Aorta (tissue), 5 donors: ENCODE measurements at regions not wholly inside any gene's neighbourhood (a gene's known extent, or its start where the extent isn't known, plus 50 kb on each side); places are given as distances from the start of the nearest gene placed in this dataset.
A peak's percentile ranks its signal among the peaks of the same experiment; 100 is the strongest.
"Not testable (repeated sequence)": the region's sequence is repeated elsewhere in the genome, so short reads cannot be mapped to it uniquely, and the experiment has no call there.

Experiments
- ATAC-seq: fragments of 200-7000 bp; cut with Tn5 transposase; one replicate; pipeline ENCODE4 v1.9.1; 2022; ENCODE audit warnings: moderate library complexity; ENCODE audit not compliant: low FRiP score
- DNase-seq, 2 donors: peaks; one replicate each; pipeline ENCODE4 v3.0.0-alpha.2; 2020
- H3K27ac ChIP-seq, 2 donors: one replicate each; pipeline ENCODE4 v1.5.1; 2013; ENCODE audit warnings: low read length in 2 of 2, mild to moderate bottlenecking in 2 of 2, moderate library complexity in 2 of 2, control low read depth in 1 of 2, inconsistent platforms in 1 of 2, low read depth in 1 of 2
- H3K27me3 ChIP-seq, 2 donors: one replicate each; pipeline ENCODE4 v1.6.1; 2013; ENCODE audit warnings: control low read depth in 1 of 2, low read length in 1 of 2, mild to moderate bottlenecking in 1 of 2, moderate library complexity in 1 of 2; ENCODE audit not compliant: insufficient read depth in 2 of 2, control insufficient read depth in 1 of 2
- H3K36me3 ChIP-seq, 2 donors: one replicate each; pipeline ENCODE4 v1.6.1; 2013; ENCODE audit warnings: control low read depth in 1 of 2, low read length in 1 of 2, mild to moderate bottlenecking in 1 of 2; ENCODE audit not compliant: insufficient read depth in 2 of 2, control insufficient read depth in 1 of 2
- H3K4me1 ChIP-seq, 2 donors: one replicate each; pipeline ENCODE4 v1.6.1; 2013; ENCODE audit warnings: low read length in 2 of 2, control low read depth in 1 of 2, mild to moderate bottlenecking in 1 of 2, moderate library complexity in 1 of 2; ENCODE audit not compliant: insufficient read depth in 2 of 2, control insufficient read depth in 1 of 2
- H3K4me3 ChIP-seq, 2 donors: one replicate each; pipeline ENCODE4 v1.5.1; 2013; ENCODE audit warnings: low read length in 2 of 2, control low read depth in 1 of 2, mild to moderate bottlenecking in 1 of 2
- H3K9me3 ChIP-seq: one replicate; pipeline ENCODE4 v1.6.1; 2013; ENCODE audit warnings: mild to moderate bottlenecking, low read length; ENCODE audit not compliant: control insufficient read depth
- WGBS, 2 donors: extraction: QIAGEN DNeasy Blood & Tissue Kit; methylation state at CpG; one replicate each; pipeline ENCODE4 v1.1.7; 2013; 5-methylcytosine and 5-hydroxymethylcytosine counted together
- intact Hi-C, 2 donors: fragments of 100-400 bp; cut with DNase I; formaldehyde crosslinking; loops; one replicate each; pipeline versions ENCODE4 v1.14.2 to v1.15.0; 2022
- donor health status: healthy with polysubstance abuse.
- donor health status: Bipolar disorder and iron deficiency.
- donor health status: DM: no; HTN: no; CAD: no.
- donor health status: DM: no; HTN: no; CAD: no.
- donor health status: DM: yes; HTN: yes; CAD: no.

DNA sequence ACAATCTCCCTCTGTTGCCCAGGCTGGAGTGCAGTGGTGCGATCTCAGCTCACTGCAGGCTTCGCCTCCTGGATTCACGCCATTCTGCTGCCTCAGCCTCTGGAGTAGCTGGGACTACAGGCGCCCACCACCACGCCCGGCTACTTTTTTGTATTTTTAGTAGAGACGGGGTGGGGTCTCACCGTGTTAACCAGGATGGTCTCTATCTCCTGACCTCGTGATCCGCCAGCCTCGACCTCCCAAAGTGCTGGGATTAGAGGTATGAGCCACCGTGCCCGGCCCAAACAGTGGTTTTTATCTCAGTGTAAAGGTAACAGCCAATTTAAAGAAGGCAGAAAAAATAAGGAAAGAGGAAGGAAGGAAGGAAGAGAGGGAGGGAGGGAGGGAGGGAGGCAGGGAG lies 288.5 kb upstream of the CDH19 start:
- WGBS, 2 donors, result 96 to 97% methylated on average over 13 of the region's 13 CpGs
- DNase-seq, intact Hi-C loops, ATAC-seq, H3K4me1 ChIP-seq, H3K4me3 ChIP-seq, H3K27me3 ChIP-seq, H3K36me3 ChIP-seq, H3K27ac ChIP-seq, H3K9me3 ChIP-seq: not testable (repeated sequence)

DNA sequence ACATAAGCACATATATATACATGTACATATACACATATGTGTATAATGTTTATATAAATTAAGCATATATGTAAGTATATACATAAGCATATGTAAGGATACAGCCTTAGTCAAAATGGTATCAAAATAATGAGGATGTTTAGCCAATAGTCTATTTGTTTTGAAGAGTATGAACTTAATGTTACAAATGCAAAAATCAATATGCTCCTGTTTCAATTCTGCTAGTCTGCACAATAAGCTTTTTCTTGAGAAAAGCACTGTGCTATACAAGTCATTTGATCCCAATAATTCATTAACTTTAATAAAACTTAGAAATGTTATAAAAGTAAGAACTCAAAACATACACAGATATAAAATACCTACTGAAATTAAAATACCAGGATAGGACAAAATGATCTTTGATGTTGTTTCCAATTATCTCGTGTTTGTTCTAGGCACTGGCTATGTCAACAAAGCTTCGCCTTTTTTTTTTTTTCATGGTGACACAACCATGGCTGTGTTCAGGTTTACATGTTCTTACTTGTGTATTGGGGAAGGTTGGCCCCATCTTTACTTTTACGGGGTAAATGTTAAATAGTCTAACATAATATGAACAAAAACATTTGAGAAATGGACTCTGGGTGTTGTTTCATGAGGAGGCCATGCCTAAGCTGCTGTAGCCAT lies 271.1 kb upstream of the CDH19 start:
- intact Hi-C loops, result no loop called here
- no peaks in the 10 kb centered on the region for H3K36me3 ChIP-seq
- no peaks in the 10 kb centered on the region for H3K4me1 ChIP-seq
- no peaks in the 10 kb centered on the region for H3K9me3 ChIP-seq
- H3K27me3 ChIP-seq, result no peaks in the 10 kb centered on the region
- DNase-seq, result no peak
- H3K27ac ChIP-seq, result no peak overlapping the region
- whole genome bisulfite sequencing, 2 donors, result 59 to 75% methylated on average over 3 of the region's 3 CpGs
- no peak overlapping the region for H3K4me3 ChIP-seq
- no peak for ATAC-seq

DNA sequence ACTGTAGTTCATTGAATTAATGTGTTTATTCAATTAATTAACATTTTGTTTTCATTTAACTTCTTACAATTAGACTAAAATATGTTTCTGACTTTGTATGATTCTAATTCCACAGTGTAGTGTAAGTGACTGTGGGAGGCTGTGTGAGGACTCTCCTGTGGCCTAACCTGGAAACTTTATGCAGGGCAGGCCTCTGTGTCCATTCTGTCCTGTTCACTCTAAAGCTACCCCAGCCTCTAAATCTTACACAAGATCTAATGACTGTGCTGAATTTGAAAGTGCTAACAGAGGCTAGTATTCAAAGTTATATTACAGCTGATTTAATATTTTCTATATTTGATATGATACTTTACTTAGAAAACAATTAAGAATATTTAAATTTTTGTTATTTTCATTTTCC lies 270.5 kb upstream of the CDH19 start:
- Histone ChIP-seq H3K27me3 (no peaks in the 10 kb centered on the region), H3K4me3 (no peak overlapping the region), H3K9me3 (no peaks in the 10 kb centered on the region), H3K27ac (no peak overlapping the region), H3K4me1 (no peaks in the 10 kb centered on the region), H3K36me3 (no peaks in the 10 kb centered on the region)
- DNase-seq, result no peak
- ATAC-seq, result no peak
- intact Hi-C loops, result no loop called here

DNA sequence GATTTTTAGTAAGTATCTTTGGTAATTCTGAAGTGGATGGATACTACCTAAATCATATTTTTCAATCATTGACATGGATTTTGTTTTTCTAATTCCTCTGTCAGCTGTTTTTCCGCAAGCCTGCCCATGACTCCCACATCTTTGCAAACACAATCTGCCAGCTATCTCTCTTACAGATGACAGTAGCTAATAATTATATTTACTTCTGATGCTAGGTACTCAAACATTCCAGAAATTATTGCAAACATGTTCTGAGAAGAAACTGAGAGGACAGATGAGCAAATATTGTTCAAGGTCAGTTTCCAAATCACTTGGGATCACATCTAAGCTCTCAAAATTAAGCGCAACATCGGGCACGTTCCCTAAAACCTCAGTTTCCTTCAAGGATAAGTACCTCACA lies 270.0 kb upstream of the CDH19 start:
- Histone ChIP-seq H3K4me3 (no peak overlapping the region), H3K27ac (no peak overlapping the region), H3K9me3 (no peaks in the 10 kb centered on the region), H3K36me3 (no peaks in the 10 kb centered on the region), H3K27me3 (no peaks in the 10 kb centered on the region), H3K4me1 (no peaks in the 10 kb centered on the region)
- ATAC-seq (no peak), DNase-seq (no peak)
- 75 to 81% methylated on average over 4 of the region's 4 CpGs for WGBS, 2 donors
- intact Hi-C loops, result no loop called here

DNA sequence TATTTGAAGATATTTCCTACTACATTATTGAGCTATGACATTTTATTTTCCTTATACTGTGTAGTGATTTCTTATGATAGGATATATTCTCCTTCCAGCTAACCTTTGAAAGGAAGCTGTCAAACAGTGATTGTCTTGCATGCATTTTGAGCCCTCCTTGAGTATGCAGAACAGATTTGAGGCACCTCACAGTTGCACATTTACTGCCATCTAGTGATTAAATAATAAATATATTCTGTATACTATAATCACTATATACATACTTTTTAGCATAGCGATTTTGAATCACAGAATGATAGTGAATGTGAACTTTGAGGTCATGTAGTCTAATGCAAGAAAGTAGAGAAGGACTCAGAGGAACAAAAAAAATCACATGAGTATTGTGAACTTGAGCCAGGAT lies 268.4 kb upstream of the CDH19 start:
- intact Hi-C loops, result no loop called here
- WGBS, 2 donors, result 13 to 23% methylated on average over 1 of the region's 1 CpG
- no peaks in the 10 kb centered on the region for H3K36me3 ChIP-seq
- H3K4me1 ChIP-seq, result no peaks in the 10 kb centered on the region
- no peaks in the 10 kb centered on the region for H3K9me3 ChIP-seq
- H3K27ac ChIP-seq, result no peak overlapping the region
- no peaks in the 10 kb centered on the region for H3K27me3 ChIP-seq
- no peak for ATAC-seq
- no peak for DNase-seq
- H3K4me3 ChIP-seq, result no peak overlapping the region

DNA sequence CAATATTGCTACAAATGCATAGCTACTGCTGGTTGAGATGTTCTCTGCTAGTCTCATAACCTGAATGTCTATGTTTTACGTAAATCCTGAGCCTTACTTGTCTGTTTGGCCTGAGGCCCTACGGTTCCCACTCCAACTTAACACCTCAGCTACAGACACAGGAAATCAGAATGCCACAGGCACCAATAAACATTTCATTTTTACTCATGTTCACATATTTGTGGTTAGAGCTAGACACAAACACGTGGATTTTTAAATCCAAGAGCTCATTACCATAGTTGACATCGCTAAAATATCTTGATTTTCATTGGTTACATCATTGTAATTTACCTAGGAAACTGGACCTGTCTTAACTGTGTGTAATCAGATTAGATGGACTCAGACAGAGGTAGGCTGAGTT lies 263.8 kb upstream of the CDH19 start:
- intact Hi-C loops, result no loop called here
- H3K27ac ChIP-seq, result no peak overlapping the region
- H3K9me3 ChIP-seq, result no peaks in the 10 kb centered on the region
- no peak overlapping the region for H3K4me3 ChIP-seq
- H3K4me1 ChIP-seq, result no peaks in the 10 kb centered on the region
- WGBS, 2 donors, result 60 to 72% methylated on average over 4 of the region's 4 CpGs
- H3K36me3 ChIP-seq, result no peaks in the 10 kb centered on the region
- no peak for DNase-seq
- no peak for ATAC-seq
- no peaks in the 10 kb centered on the region for H3K27me3 ChIP-seq

DNA sequence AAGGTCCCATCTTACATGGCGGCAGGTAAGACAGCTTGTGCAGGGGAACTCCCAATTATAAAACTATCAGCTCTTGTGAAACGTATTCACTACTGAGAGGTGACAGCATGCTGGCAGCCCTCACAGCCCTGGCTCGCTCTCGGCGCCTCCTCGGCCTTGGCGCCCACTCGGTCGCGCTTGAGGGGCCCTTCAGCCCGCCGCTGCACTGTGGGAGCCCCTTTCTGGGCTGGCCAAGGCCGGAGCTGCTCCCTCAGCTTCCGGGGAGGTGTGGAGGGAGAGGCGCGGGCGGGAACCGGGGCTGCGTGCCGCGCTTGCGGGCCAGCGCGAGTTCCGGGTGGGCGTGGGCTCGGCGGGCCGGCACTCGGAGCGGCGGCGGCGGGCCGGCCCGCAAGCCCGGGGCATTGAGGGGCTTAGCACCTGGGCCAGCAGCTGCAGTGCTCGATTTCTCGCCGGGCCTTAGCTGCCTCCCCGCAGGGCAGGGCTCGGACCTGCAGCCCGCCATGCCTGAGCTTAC lies 262.6 kb upstream of the CDH19 start:
- H3K9me3 ChIP-seq, H3K27ac ChIP-seq, H3K27me3 ChIP-seq, H3K36me3 ChIP-seq, H3K4me3 ChIP-seq, intact Hi-C loops, ATAC-seq, H3K4me1 ChIP-seq: not testable (repeated sequence)
- DNase-seq, result peak in 1 of 2 donors; percentile 19
- 94 to 97% methylated on average over 41 to 43 of the region's 43 CpGs for WGBS, 2 donors

DNA sequence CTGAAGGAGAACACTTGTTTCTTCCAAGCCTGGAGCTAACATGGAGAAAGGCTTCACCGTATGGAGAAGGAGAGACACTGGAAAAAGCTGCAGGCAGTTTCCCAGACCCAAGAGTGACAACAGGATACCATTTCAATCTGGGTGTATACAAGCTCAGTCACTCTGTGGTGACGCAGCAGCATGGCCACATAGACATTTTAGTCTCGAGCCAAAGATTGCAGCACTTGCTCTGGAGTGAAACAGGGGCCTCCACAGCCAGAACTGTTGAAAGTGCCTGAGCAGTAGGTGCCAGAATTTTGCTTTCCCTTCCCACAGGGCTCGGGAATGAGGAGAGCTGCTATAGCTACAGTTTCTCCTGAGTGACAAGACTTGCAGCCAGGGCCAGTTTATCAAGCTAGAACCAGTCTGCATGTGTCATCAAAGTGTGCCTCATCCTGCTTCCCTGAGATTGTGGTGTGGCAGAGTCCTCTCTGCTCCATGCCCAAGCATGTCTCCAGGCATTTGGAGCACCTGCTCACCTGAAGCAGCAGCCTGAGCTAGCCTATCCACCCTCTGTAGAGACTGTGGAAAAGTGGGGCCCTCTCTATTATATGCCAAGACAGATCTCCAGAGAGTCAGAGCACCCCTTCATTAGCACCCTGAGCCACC lies 234.6 kb upstream of the CDH19 start:
- no peaks in the 10 kb centered on the region for H3K36me3 ChIP-seq
- H3K27me3 ChIP-seq, result no peaks in the 10 kb centered on the region
- DNase-seq (no peak), ATAC-seq (peak; percentile 50)
- 50 to 57% methylated on average over 4 of the region's 4 CpGs for WGBS, 2 donors
- H3K27ac ChIP-seq, result no peak overlapping the region
- intact Hi-C loops, result no loop called here
- H3K9me3 ChIP-seq, result no peaks in the 10 kb centered on the region
- H3K4me1 ChIP-seq, result no peaks in the 10 kb centered on the region
- H3K4me3 ChIP-seq, result no peak overlapping the region

DNA sequence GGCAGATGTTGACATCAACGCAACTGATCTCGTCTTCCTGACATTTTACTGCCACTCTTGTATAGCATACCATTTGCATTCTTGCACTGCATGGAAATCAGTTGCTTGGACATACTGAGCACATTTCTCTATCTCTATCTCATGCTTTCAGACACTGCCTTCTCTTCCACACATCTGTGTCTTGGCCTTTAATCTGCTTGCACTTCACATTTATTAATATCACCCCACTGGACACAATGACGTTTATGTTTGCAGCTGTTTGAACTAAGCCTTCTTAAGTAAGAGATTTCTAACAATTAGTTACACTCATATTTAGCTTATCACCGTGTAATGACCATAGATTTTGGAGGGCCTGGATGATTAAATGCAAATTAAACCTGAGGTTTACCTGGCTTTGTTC lies 229.8 kb upstream of the CDH19 start:
- Histone ChIP-seq H3K27ac (no peak overlapping the region), H3K9me3 (no peaks in the 10 kb centered on the region), H3K36me3 (no peaks in the 10 kb centered on the region), H3K4me3 (no peak overlapping the region), H3K27me3 (no peaks in the 10 kb centered on the region), H3K4me1 (no peaks in the 10 kb centered on the region)
- DNase-seq (no peak), ATAC-seq (no peak)
- intact Hi-C loops, result no loop called here
- WGBS, 2 donors, result 75 to 81% methylated on average over 4 of the region's 4 CpGs
